Keratinocyte (primary cell): ENCODE measurements at regions not wholly inside any gene's neighbourhood (a gene's known extent, or its start where the extent isn't known, plus 50 kb on each side); places are given as distances from the start of the nearest gene placed in this dataset.

Experiments used
- DNase-seq: peaks from one replicate; pipeline ENCODE4 v3.0.0-alpha.2; 2011; ENCODE audit warnings: low read depth, missing footprints, low spot score
- FAIRE-seq: peaks from 2 replicates; lab custom pipeline; 2011; peaks lifted over from hg19 to GRCh38; lab: Jason Lieb, UNC
- H2AFZ ChIP-seq: 2 replicates; pipeline ENCODE4 v1.6.0; 2012; ENCODE audit warnings: low read length, control low read depth, inconsistent platforms; ENCODE audit not compliant: control insufficient read depth
- H3K27ac ChIP-seq: 2 replicates; pipeline ENCODE4 v1.5.1; 2011; ENCODE audit warnings: low read length; ENCODE audit not compliant: control insufficient read depth, insufficient read depth
- H3K27me3 ChIP-seq: 3 replicates; pipeline ENCODE4 v1.6.0; 2011; ENCODE audit warnings: low read length; ENCODE audit not compliant: control insufficient read depth, insufficient read depth; ENCODE audit errors: extremely low read depth
- H3K36me3 ChIP-seq, 2 experiments: 2 replicates in 1 of 2; 3 replicates in 1 of 2; pipeline ENCODE4 v1.5.1; 2011; ENCODE audit warnings: low read length in 2 of 2, mild to moderate bottlenecking in 1 of 2; ENCODE audit not compliant: control insufficient read depth in 2 of 2, insufficient read depth in 2 of 2; ENCODE audit errors: extremely low read depth in 1 of 2
- H3K4me1 ChIP-seq: 3 replicates; pipeline ENCODE4 v1.5.1; 2011; ENCODE audit warnings: low read length; ENCODE audit not compliant: control insufficient read depth, insufficient read depth; ENCODE audit errors: extremely low read depth
- H3K4me2 ChIP-seq: 3 replicates; pipeline ENCODE4 v1.6.0; 2011; ENCODE audit warnings: low read depth, low read length; ENCODE audit not compliant: control insufficient read depth, insufficient read depth; ENCODE audit errors: extremely low read depth
- H3K4me3 ChIP-seq, 3 experiments: fragments of 200-600 bp in 1 of 3; sonication (generic) in 1 of 3; 2 replicates in 2 of 3; 3 replicates in 1 of 3; pipeline ENCODE4 v1.5.1; 2011 to 2016; ENCODE audit warnings: low read length in 3 of 3, mild to moderate bottlenecking in 3 of 3, control low read depth in 2 of 3, inconsistent platforms in 1 of 3, low read depth in 1 of 3, mixed read lengths in 1 of 3, mixed run types in 1 of 3, moderate library complexity in 1 of 3; ENCODE audit not compliant: control insufficient read depth in 2 of 3, insufficient read depth in 2 of 3; ENCODE audit errors: extremely low read depth in 1 of 3
- H3K79me2 ChIP-seq: 2 replicates; pipeline ENCODE4 v1.6.0; 2012; ENCODE audit warnings: low read length; ENCODE audit not compliant: control insufficient read depth, insufficient read depth
- H3K9ac ChIP-seq: 3 replicates; pipeline ENCODE4 v1.6.0; 2011; ENCODE audit warnings: low read length; ENCODE audit not compliant: control insufficient read depth, insufficient read depth; ENCODE audit errors: extremely low read depth
- H3K9me1 ChIP-seq: 3 replicates; pipeline ENCODE4 v1.6.0; 2011; ENCODE audit warnings: low read length; ENCODE audit not compliant: control insufficient read depth, insufficient read depth; ENCODE audit errors: extremely low read depth
- H3K9me3 ChIP-seq: 2 replicates; pipeline ENCODE4 v1.5.1; 2012; ENCODE audit warnings: low read depth, low read length; ENCODE audit not compliant: control insufficient read depth
- H4K20me1 ChIP-seq: 3 replicates; pipeline ENCODE4 v1.6.0; 2011; ENCODE audit warnings: low read length; ENCODE audit not compliant: control insufficient read depth, insufficient read depth; ENCODE audit errors: extremely low read depth
- CTCF ChIP-seq, 3 experiments: IDR thresholded peaks in 1 of 3; conservative IDR thresholded peaks in 1 of 3; optimal IDR thresholded peaks in 1 of 3; 2 replicates in 2 of 3; 3 replicates in 1 of 3; pipeline versions ENCODE3 to v1.5.1; 2011; ENCODE audit warnings: low read length in 3 of 3, mild to moderate bottlenecking in 3 of 3, moderate library complexity in 2 of 3, control low read depth in 1 of 3, inconsistent platforms in 1 of 3; ENCODE audit not compliant: insufficient read depth in 2 of 3; ENCODE audit errors: extremely low read depth in 1 of 3
- EZH2 ChIP-seq: IDR thresholded peaks from one replicate; pipeline ENCODE4 v1.6.1; 2012; ENCODE audit warnings: inconsistent platforms, mild to moderate bottlenecking, low read length, moderate library complexity
- dilution Hi-C: fragments of 300-500 bp; cut with MboI; formaldehyde crosslinking; loops from one replicate; pipeline ENCODE4 v1.7.0; 2020; ENCODE audit warnings: low sequenced_read_pairs; ENCODE audit not compliant: extremely low pct_ligation_motif_present

- no peak overlapping the region for H3K4me2 ChIP-seq
- no peak overlapping the region for H2AFZ ChIP-seq
- no peak overlapping the region for H3K4me3 ChIP-seq
- no peak overlapping the region for H3K27ac ChIP-seq
- no peaks in the 10 kb centered on the region for H3K9me3 ChIP-seq
- FAIRE-seq (no peak), DNase-seq (no peak)
- TF ChIP-seq CTCF (optimal IDR thresholded peaks at IDR 0.05 in 1 of 3, IDR thresholded peaks at IDR 0.05 in 1 of 3, conservative IDR thresholded peaks at IDR 0.05 in 1 of 3; ENCODE audit: extremely low read depth in 1 of 3, insufficient read depth in 2 of 3, low read length in 3 of 3) (no peak), EZH2 (no peak)
- H3K27me3 ChIP-seq: no peaks in the 10 kb centered on the region
- H4K20me1 ChIP-seq: no peaks in the 10 kb centered on the region
- H3K9me1 ChIP-seq: no peaks in the 10 kb centered on the region
- dilution Hi-C loops: no loop called here
- H3K79me2 ChIP-seq: no peaks in the 10 kb centered on the region
- no peaks in the 10 kb centered on the region for H3K36me3 ChIP-seq
- no peak overlapping the region for H3K9ac ChIP-seq
- no peaks in the 10 kb centered on the region for H3K4me1 ChIP-seq
Measured at GRCh38 chr2:193869564-193869963, 1674.8 kb upstream of the TMEFF2 start.

DNA sequence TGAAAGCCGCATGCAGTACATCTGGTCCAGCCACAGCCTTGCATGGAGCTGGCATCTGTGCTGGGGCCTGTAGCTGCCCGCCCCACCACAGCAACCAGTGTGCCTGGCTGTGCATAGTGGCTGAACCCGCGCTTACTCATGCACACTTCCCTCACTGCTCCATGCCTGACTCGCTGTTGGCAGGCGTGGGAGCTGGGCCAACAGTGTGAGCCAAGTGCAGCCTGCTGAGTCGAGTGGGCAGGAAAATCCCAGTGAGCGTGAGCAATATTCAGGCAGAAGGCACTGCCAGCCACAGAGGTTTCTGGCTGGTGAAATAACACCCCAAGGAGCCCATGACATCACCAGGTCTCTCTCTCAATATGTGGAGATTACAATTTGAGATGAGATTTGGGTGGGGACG lies 1674.1 kb upstream of the TMEFF2 start:
- no peaks in the 10 kb centered on the region for H3K9me1 ChIP-seq
- TF ChIP-seq CTCF (optimal IDR thresholded peaks at IDR 0.05 in 1 of 3, IDR thresholded peaks at IDR 0.05 in 1 of 3, conservative IDR thresholded peaks at IDR 0.05 in 1 of 3; ENCODE audit: extremely low read depth in 1 of 3, insufficient read depth in 2 of 3, low read length in 3 of 3): no peak
- TF ChIP-seq EZH2: no peak
- no peaks in the 10 kb centered on the region for H3K4me1 ChIP-seq
- H3K27me3 ChIP-seq: no peaks in the 10 kb centered on the region
- H4K20me1 ChIP-seq: no peaks in the 10 kb centered on the region
- H3K79me2 ChIP-seq: no peaks in the 10 kb centered on the region
- dilution Hi-C loops: no loop called here
- DNase-seq (no peak), FAIRE-seq (no peak)
- no peak overlapping the region for H3K4me2 ChIP-seq
- no peak overlapping the region for H3K9ac ChIP-seq
- H3K36me3 ChIP-seq: no peaks in the 10 kb centered on the region
- no peak overlapping the region for H3K4me3 ChIP-seq
- no peak overlapping the region for H2AFZ ChIP-seq
- H3K27ac ChIP-seq: no peak overlapping the region
- H3K9me3 ChIP-seq: no peaks in the 10 kb centered on the region
